GM21528 (cell line): ENCODE measurements at regions not wholly inside any gene's neighbourhood (a gene's known extent, or its start where the extent isn't known, plus 50 kb on each side); places are given as distances from the start of the nearest gene placed in this dataset.
"Not testable (repeated sequence)": the region's sequence is repeated elsewhere in the genome, so short reads cannot be mapped to it uniquely, and the experiment has no call there.

Source experiments
- ATAC-seq: cut with Tn5 transposase; IDR thresholded peaks from one replicate; pipeline ENCODE4 v1.9.1; 2021; ENCODE audit warnings: mild to moderate bottlenecking, moderate library complexity; ENCODE audit not compliant: unreplicated experiment, low FRiP score

DNA sequence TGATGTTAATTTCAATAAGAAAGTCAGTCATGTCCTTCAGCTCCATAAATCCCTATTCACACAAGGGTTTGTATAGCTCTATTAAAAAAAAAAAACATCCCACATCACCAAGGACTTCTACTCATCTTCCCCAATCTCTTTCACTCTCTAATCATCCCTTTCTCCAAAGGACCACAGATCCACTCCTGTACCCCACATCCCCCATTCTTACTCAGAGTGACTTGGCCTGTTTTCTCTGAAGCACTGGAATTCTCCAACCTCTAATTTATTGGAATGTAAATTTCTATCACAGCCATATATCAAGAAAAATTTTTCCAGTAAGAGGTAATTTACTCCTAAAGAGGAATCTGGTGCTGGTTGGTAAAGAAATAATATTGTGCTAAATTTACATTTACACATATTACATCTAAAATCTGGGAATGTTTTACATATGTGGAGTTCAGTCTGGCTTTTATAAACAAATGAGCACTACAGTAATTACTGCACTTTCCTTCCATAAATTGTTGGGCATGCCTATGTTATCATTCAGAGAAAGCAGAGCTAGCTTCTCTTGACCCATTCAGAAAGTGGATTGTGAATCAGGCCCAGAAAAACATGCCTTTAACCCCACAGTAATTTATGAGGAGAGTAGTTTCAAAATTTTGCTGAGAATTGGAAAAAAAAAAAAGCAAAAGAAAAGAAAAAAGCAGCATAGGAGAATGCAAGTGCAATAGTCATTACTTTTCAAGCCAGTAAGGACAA, 399.5 kb upstream of the TNC start:
- no peak for ATAC-seq

GRCh38 chr9:115520646-115521045, 402.7 kb upstream of the TNC start:
- ATAC-seq: no peak

- ATAC-seq: no peak
Observed at GRCh38 chr9:115522912-115523311, 405.0 kb upstream of the TNC start.

DNA sequence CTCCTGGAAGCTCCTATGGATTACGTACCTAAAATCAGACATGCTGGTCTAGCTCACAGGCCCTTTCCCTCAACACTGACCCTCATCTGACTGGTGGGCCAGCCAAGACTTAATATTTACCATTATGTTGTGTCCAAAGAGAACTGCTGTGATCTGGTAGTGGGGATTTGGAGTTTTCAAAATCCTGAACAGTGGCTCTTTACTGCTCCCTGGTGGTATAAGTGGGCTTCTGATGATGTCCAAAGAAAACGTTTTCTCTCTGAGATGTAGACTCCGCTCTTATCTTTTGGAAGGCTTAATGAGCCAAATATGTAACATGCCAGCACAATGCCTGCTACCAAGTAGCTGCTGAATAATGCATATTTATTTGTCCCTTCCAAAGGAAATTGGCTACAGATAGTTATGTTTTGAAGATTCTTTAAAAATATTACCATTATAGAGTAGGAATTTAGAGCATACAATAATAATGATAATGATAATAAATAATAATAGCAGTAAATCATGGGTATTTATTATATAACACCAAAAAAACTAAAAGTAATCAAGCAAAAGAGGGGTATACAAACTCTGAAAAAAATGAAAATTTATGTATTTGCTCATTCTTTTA, 406.6 kb upstream of the TNC start:
- ATAC-seq: no peak

- no peak for ATAC-seq
Observed at GRCh38 chr9:115525111-115526058, 407.4 kb upstream of the TNC start.

- no peak for ATAC-seq
Observed at GRCh38 chr9:115531410-115532125, 413.6 kb upstream of the TNC start.

DNA sequence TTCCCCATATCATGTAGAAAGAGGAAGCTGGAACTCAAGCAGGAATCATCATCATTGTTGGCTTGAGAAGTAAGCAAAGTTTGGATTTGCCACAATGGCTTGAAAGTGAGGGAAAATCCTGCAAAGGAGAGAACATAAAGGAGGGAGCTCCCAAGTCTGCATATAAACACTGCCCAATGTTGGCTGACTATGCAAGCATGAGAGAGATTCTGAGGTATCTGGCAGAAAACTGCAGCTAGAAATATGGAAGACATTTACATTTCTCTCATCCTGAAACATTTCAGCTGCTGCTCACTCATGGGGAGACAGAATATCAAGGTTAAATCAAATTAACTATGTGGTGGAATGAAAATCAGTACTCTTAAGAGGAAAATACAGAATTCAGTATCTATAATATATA, 415.6 kb upstream of the TNC start:
- no peak for ATAC-seq

DNA sequence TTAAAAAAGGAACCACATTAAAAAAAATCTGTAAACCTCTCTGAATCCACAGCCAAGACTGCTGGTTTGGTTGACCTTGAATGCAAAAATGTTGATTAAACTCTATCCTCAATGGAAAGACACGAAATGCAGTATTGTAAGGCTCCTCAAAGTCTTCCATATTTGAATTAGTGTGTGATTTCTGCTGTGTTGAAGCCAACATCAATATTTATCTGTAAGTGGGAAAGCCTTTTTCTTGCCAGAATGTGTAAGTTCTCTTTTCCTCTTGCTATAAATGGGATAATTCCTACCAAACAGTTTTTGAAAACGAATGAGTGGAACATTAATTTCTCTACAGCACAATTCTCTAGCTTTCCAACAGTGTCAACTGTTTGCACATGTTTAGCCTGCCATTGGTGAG, 422.1 kb upstream of the TNC start:
- no peak for ATAC-seq

- ATAC-seq: no peak
Observed at GRCh38 chr9:115543511-115543910, 425.6 kb upstream of the TNC start.

DNA sequence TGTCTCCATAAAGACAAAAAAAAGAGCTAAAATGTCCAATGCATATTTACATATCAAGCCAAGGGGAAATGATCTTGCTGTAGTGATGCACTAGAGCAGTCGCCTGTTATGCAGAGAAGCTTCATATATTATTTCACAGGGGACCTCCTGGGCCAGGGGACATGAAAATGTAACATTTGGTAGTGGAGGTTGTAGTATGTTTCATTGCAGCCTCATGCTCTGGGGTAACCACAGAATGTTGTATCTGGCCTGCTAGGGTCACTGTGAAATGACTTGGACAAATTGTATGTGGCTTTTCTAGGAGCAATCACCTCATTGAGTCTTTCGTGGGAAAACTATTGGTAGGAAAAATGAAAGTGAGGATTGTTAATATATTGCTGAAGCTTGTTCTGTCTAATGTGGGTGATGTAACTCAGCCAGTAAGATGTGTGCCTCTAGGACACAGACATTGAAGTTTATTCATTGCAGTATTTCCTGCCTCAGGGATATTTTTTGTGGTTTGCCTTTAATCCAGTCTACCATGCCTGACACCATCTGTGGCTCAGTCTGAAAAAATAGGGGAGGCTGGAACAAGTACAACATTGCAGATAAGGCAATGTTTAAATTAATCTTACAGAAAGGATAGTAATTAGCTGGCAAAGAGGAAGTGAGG, 430.8 kb upstream of the TNC start:
- no peak for ATAC-seq

DNA sequence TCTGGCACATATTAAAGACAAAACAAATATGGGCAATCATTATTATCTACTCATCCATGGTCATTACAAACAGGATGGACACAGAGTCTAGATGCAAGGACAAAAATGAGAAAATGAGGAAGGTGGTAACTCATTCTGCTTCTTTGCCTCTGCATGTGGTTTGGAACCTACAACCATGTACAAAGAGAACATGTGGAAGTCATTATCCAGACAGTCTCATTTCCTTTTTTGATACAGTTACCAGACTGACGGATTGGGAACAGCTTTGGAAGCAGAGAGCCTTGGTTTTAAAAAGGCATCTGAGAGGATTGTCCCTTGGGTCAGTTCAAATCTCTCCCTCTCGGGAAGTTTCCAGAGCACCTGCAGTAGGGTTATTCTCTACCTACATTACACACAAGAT, 433.4 kb upstream of the TNC start:
- ATAC-seq: no peak

DNA sequence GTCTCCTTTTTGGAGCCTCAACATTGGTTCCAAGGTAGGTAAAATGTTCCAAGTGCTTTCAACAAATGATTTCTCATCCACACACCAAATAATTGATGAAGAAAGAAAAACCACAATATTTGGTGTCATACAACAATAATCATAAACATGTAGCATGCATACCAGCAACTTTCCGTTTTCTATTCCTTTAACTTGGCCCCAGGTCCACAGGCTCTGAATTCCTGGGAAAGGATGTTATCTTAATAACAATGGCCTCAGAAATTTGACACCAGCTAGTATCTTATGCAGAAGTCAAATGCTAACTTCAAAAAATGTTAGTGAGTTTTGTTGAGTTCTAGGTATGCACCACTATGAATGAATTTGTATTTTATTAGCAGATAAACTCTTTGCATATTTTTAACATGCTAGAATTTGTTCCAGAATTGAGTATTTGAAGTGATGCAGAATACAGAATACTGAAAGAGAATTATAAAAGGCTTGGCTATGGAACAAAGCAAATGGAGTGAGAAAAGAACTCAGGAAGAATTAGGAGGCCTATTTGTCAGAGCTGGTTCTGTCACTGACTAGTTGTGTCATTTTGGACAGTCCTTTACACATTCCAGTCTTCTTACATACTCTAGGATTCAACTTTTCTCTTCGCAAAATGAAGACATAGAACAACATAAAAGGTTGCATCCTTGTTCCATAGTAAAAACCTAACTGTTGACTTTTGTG, 435.3 kb upstream of the TNC start:
- no peak for ATAC-seq

DNA sequence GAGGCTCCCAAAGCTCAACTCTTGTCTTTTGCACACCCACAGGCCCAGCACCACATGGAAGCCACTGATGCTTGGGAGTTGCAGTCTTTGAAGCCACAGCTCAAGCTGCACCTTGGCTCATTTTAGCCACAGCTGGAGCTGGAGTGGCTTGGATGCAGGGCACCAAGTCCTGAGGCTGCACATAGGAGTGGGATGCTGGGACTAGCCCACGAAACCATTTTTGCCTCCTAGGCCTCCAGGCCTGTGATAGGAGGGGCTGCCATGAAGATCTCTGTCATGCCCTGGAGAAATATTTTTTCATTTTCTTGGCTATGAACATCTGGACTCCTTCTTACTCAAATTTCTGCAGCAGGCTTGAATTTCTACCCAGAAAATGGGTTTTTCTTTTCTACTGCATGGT, 438.5 kb upstream of the TNC start:
- no peak for ATAC-seq

DNA sequence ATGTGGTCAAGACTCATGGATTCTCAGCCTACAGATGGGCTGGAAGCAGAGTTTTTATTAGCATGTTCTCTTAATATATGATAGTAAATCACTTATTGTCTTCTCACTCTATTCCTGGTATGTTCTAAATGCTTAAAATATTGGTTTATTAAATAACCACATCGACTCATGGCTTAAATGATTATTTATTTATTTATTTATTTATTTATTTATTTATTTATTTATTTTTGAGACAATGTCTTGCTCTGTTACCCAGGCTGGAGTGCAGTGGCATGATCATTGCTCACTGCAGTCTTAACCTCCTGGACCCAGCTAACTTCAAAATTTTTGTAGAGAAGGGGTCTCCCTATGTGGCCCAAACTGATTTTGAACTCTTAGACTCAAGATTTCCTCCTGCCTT, 457.2 kb upstream of the TNC start:
- ATAC-seq: no peak

GRCh38 chr9:115585458-115585857, 467.5 kb upstream of the TNC start:
- ATAC-seq: not testable (repeated sequence)

GRCh38 chr9:115587310-115587709, 469.4 kb upstream of the TNC start:
- ATAC-seq: no peak

DNA sequence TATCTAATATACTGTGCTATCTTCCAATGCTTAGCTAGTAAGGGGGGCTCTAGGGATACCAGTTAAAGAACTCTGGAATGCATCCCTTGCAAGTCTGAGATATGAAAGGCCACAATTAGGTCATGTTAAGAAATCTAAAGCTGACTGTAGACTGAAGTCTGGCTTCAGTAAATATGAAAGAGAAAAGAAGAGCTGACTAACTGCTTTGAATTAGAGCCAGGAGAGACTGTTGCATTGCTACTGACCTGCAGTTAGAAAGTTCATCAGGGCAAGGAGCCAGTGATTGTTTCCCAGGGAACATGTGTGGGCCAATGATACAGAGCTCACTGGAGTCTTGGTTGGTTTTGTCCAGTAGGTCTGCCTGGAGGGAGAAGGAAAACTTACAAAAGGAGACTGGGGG, 472.1 kb upstream of the TNC start:
- no peak for ATAC-seq

GRCh38 chr9:115591584-115591984, 473.6 kb upstream of the TNC start:
- ATAC-seq: no peak

- peak; percentile 57 for ATAC-seq
Observed at GRCh38 chr9:115593587-115594091, 475.7 kb upstream of the TNC start.
